DOHH2 (cell line): ENCODE measurements at regions not wholly inside any gene's neighbourhood (a gene's known extent, or its start where the extent isn't known, plus 50 kb on each side); places are given as distances from the start of the nearest gene placed in this dataset.

Source experiments
- H3F3A ChIP-seq: fragments of 200-600 bp; sonication (generic), shearing (Covaris generic); 2 replicates; pipeline ENCODE4 v1.6.0; 2016; ENCODE audit warnings: antibody characterized with exemption, mild to moderate bottlenecking; ENCODE audit not compliant: control insufficient read depth, insufficient read depth
- H3K27ac ChIP-seq: fragments of 200-600 bp; sonication (generic); 2 replicates; pipeline ENCODE4 v1.5.1; 2014; ENCODE audit warnings: low read depth, mild to moderate bottlenecking, low read length, moderate library complexity
- H3K27me3 ChIP-seq: fragments of 200-600 bp; sonication (generic); 2 replicates; pipeline ENCODE4 v1.6.1; 2014; ENCODE audit warnings: mild to moderate bottlenecking, low read length, mixed read lengths; ENCODE audit not compliant: control insufficient read depth
- H3K36me3 ChIP-seq: fragments of 200-600 bp; sonication (generic); 2 replicates; pipeline ENCODE4 v1.6.1; 2014; ENCODE audit warnings: mild to moderate bottlenecking, low read length, moderate library complexity, mixed read lengths; ENCODE audit not compliant: control insufficient read depth
- H3K4me1 ChIP-seq: fragments of 200-600 bp; sonication (generic); 2 replicates; pipeline ENCODE4 v1.6.1; 2014; ENCODE audit warnings: mild to moderate bottlenecking, low read length, mixed read lengths; ENCODE audit not compliant: control insufficient read depth
- H3K4me2 ChIP-seq: fragments of 200-600 bp; sonication (generic); 2 replicates; pipeline ENCODE4 v1.6.0; 2014; ENCODE audit warnings: mild to moderate bottlenecking, low read length, moderate library complexity
- H3K4me3 ChIP-seq: fragments of 200-600 bp; sonication (generic); 2 replicates; pipeline ENCODE4 v1.5.1; 2014; ENCODE audit warnings: mild to moderate bottlenecking, low read length, mixed read lengths
- H3K79me2 ChIP-seq: fragments of 200-600 bp; sonication (generic); 2 replicates; pipeline ENCODE4 v1.6.1; 2014; ENCODE audit warnings: mild to moderate bottlenecking, low read length, mixed read lengths; ENCODE audit not compliant: control insufficient read depth
- H3K9me2 ChIP-seq: fragments of 200-600 bp; sonication (generic); replicated peaks from 2 replicates; pipeline ENCODE4 v1.6.1; 2014; ENCODE audit warnings: mild to moderate bottlenecking, low read length, mixed read lengths; ENCODE audit not compliant: control insufficient read depth
- H3K9me3 ChIP-seq: fragments of 200-600 bp; sonication (generic); 2 replicates; pipeline ENCODE4 v1.6.1; 2014; ENCODE audit warnings: antibody characterized with exemption, low read length, mixed read lengths; ENCODE audit not compliant: control insufficient read depth, insufficient read depth
- H4K20me1 ChIP-seq: fragments of 200-600 bp; sonication (generic); 2 replicates; pipeline ENCODE4 v1.6.0; 2014; ENCODE audit warnings: low read depth, mild to moderate bottlenecking, antibody characterized with exemption, low read length, moderate library complexity; ENCODE audit not compliant: control insufficient read depth, insufficient read depth
- CTCF ChIP-seq: fragments of 200-600 bp; sonication (generic); IDR thresholded peaks from one replicate; pipeline ENCODE4 v1.5.1; 2014; ENCODE audit warnings: antibody characterized with exemption, mild to moderate bottlenecking, low read depth, low read length; ENCODE audit not compliant: poor library complexity, severe bottlenecking
- EZH2phosphoT487 ChIP-seq: fragments of 200-600 bp; sonication (generic); IDR thresholded peaks from 2 replicates; pipeline ENCODE4 v1.6.1; 2017; ENCODE audit warnings: borderline replicate concordance, mild to moderate bottlenecking, antibody characterized with exemption, low read length, moderate library complexity, mixed read lengths

GRCh38 chrX:40153345-40154249 is 55.8 kb upstream of the BCOR start:
- H3K27me3 ChIP-seq, result peaks cover 17% of the 10 kb centered on the region
- no peak for TF ChIP-seq EZH2phosphoT487
- no peak for TF ChIP-seq CTCF
- H3K4me2 ChIP-seq, result peak overlapping the region; percentile 80

GRCh38 chrX:40152741-40153344 is 55.1 kb upstream of the BCOR start:
- Histone ChIP-seq H3K4me1 (peaks cover 59% of the 10 kb centered on the region), H3K9me3 (no peaks in the 10 kb centered on the region), H3F3A (0 out of 2 replicates have a peak, but pooled peaks cover 7% of the 10 kb centered on the region), H4K20me1 (no peaks in the 10 kb centered on the region), H3K9me2 (no peaks in the 10 kb centered on the region), H3K4me2 (peak overlapping the region; percentile 80), H3K27ac (peak overlapping the region; percentile 68), H3K36me3 (no peaks in the 10 kb centered on the region), H3K27me3 (peaks cover 17% of the 10 kb centered on the region), H3K4me3 (peak overlapping the region; percentile 70), H3K79me2 (no peaks in the 10 kb centered on the region)
- no peak for TF ChIP-seq CTCF
- no peak for TF ChIP-seq EZH2phosphoT487

More at GRCh38 chrX:40153345-40154249, 55.8 kb upstream of the BCOR start:
- Histone ChIP-seq H3K4me3 (peak overlapping the region; percentile 70), H3F3A (0 out of 2 replicates have a peak, but pooled peaks cover 7% of the 10 kb centered on the region), H3K27ac (peak overlapping the region; percentile 68), H3K4me1 (peaks cover 58% of the 10 kb centered on the region), H3K9me2 (no peaks in the 10 kb centered on the region), H4K20me1 (no peaks in the 10 kb centered on the region), H3K36me3 (no peaks in the 10 kb centered on the region), H3K9me3 (no peaks in the 10 kb centered on the region), H3K79me2 (no peaks in the 10 kb centered on the region)

GRCh38 chrX:40152173-40152711 is 54.5 kb upstream of the BCOR start:
- no peaks in the 10 kb centered on the region for H4K20me1 ChIP-seq
- peak overlapping the region; percentile 80 for H3K4me2 ChIP-seq
- TF ChIP-seq EZH2phosphoT487 (no peak), CTCF (no peak)
- H3K9me3 ChIP-seq, result no peaks in the 10 kb centered on the region
- peak overlapping the region; percentile 70 for H3K4me3 ChIP-seq
- no peaks in the 10 kb centered on the region for H3K36me3 ChIP-seq
- H3K79me2 ChIP-seq, result no peaks in the 10 kb centered on the region
- H3K27ac ChIP-seq, result no peak overlapping the region
- H3K9me2 ChIP-seq, result no peaks in the 10 kb centered on the region
- peaks cover 59% of the 10 kb centered on the region for H3K4me1 ChIP-seq
- peaks cover 14% of the 10 kb centered on the region for H3K27me3 ChIP-seq
- H3F3A ChIP-seq, result 0 out of 2 replicates have a peak, but pooled peaks cover 4% of the 10 kb centered on the region
